Omental fat pad (tissue), 3 donors: ENCODE measurements at regions not wholly inside any gene's neighbourhood (a gene's known extent, or its start where the extent isn't known, plus 50 kb on each side); places are given as distances from the start of the nearest gene placed in this dataset.
"Not testable (repeated sequence)": the region's sequence is repeated elsewhere in the genome, so short reads cannot be mapped to it uniquely, and the experiment has no call there.

ENCODE experiments used
- ATAC-seq: fragments of 150-250 bp; one replicate; pipeline ENCODE4 v1.9.1; 2016; ENCODE audit warnings: mild to moderate bottlenecking, moderate library complexity; ENCODE audit not compliant: low FRiP score
- DNase-seq: peaks from one replicate; pipeline ENCODE4 v3.0.0-alpha.2; 2019; ENCODE audit warnings: low spot score
- CTCF ChIP-seq, 3 donors: fragments of 450-650 bp; IDR thresholded peaks; one replicate each; pipeline ENCODE4 v1.5.1; 2016 to 2017; ENCODE audit warnings: antibody characterized with exemption in 3 of 3, mild to moderate bottlenecking in 3 of 3, moderate library complexity in 2 of 3

GRCh38 chr10:11691319-11691755 is 50.8 kb upstream of the ECHDC3 start:
- no peak for TF ChIP-seq CTCF (IDR thresholded peaks at IDR 0.05)
- DNase-seq: no peak
- ATAC-seq: no peak

GRCh38 chr10:11689945-11690736 is 52.0 kb upstream of the ECHDC3 start:
- TF ChIP-seq CTCF (IDR thresholded peaks at IDR 0.05): no peak
- ATAC-seq: no peak

GRCh38 chr10:11688448-11688795 is 53.8 kb upstream of the ECHDC3 start:
- DNase-seq, ATAC-seq: not testable (repeated sequence)

More at GRCh38 chr10:11689945-11690736, 52.0 kb upstream of the ECHDC3 start:
- no peak for DNase-seq

GRCh38 chr10:11687779-11688447 is 54.3 kb upstream of the ECHDC3 start:
- no peak for TF ChIP-seq CTCF (IDR thresholded peaks at IDR 0.05)
- ATAC-seq: no peak
- no peak for DNase-seq

- ATAC-seq: no peak
- DNase-seq: no peak
- no peak for TF ChIP-seq CTCF (IDR thresholded peaks at IDR 0.05)
These were observed 54.8 kb upstream of the ECHDC3 start for GRCh38 chr10:11687357-11687771.

- no peak for ATAC-seq
- TF ChIP-seq CTCF (IDR thresholded peaks at IDR 0.05): no peak
- DNase-seq: no peak
These were observed 56.4 kb upstream of the ECHDC3 start for GRCh38 chr10:11685787-11686218.

GRCh38 chr10:11684717-11685645 is 57.2 kb upstream of the ECHDC3 start:
- DNase-seq: peak; percentile 34
- peak; percentile 67 for ATAC-seq
- TF ChIP-seq CTCF (IDR thresholded peaks at IDR 0.05): no peak

GRCh38 chr10:11684341-11684716 is 57.9 kb upstream of the ECHDC3 start:
- not testable (repeated sequence) for ATAC-seq

More at GRCh38 chr10:11684341-11684716, 57.9 kb upstream of the ECHDC3 start:
- DNase-seq: not testable (repeated sequence)
